CD4-positive, alpha-beta T cell treated with Interleukin-4 for 4 hours (primary cell): ENCODE measurements at regions not wholly inside any gene's neighbourhood (a gene's known extent, or its start where the extent isn't known, plus 50 kb on each side); places are given as distances from the start of the nearest gene placed in this dataset.
"Not testable (repeated sequence)": the region's sequence is repeated elsewhere in the genome, so short reads cannot be mapped to it uniquely, and the experiment has no call there.

Experiments used
- DNase-seq: peaks from one replicate; pipeline ENCODE4 v3.0.0-alpha.2; 2020

DNA sequence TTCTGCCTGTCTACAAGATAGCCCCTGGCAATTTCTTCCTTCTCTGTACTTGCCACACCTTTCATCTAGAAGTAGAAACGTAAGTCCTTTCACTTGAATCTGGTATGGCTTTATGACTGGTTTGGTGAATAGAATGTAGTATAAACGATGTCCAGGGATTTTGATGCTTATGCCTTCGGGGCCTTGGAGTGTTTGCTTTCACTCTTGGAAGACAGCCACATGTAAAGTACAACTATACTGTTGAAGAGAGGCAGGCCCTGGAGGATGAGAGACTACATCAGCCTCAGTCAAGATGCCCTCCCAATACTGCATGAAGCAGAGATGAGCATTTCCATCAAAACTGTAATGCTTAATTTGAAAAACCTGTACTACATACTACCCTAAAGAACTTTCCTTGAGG lies 553.8 kb upstream of the C9orf72 start:
- DNase-seq = no peak

DNA sequence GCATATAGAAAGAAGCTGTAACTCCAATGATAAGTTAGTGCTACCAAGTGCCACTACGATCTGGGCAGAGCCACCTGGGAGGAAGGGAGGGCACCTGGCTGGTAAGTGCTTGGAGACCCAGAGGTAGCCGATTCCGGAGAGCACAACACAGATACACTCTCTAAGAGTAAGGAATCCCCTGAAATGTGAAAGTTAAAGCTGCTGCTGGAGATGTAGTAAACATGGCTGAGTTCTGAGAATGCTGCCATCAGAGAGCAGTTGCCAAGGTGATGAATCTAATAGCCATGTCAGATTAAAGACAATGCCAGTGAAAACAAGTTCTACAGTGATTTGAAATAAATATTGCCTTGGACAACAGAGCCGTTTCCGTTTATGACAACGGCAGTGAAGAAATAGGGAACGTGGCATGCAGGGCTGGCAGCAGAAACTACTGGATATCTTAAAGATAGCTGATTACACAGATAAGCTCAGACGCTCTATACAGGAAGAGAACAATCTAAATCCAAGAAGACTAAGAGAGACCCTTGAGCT lies 561.2 kb upstream of the C9orf72 start:
- no peak for DNase-seq

DNA sequence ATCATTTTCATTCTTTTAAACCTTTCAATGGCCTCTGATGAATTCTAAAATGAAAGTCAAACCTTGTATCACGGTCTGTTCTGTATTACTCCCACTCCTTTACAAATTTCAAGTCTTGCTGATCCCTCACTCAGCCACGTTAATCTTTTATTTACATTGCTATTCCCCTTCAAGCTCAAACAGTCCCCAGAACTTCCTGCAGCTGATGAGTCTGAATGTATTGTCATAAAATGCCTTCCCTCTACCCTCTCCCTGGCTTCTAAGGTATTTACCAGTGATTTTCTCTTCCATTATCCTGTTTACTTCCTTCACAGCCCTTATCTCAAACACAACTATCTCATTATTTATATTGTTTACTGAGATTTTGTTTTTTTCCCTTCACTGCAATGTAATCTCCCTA lies 562.3 kb upstream of the C9orf72 start:
- no peak for DNase-seq

DNA sequence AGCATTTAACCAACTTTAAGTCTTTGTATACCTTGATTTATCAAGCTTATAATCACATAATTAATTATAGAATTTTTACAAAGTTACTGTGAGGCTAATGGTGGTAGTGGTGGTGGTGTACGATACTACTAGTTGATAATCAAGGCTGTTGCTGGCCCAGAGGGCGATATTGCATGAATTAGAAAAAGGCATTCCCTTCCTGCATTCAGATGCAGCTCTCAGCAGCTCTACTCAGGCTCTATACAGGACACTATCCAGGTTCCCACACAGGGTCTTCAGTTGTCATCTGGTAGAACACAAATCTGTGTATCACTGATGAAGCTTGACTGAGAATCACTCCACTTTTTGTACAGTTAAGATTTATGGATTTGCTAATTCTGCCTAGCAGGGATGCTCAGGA lies 562.8 kb upstream of the C9orf72 start:
- no peak for DNase-seq

DNA sequence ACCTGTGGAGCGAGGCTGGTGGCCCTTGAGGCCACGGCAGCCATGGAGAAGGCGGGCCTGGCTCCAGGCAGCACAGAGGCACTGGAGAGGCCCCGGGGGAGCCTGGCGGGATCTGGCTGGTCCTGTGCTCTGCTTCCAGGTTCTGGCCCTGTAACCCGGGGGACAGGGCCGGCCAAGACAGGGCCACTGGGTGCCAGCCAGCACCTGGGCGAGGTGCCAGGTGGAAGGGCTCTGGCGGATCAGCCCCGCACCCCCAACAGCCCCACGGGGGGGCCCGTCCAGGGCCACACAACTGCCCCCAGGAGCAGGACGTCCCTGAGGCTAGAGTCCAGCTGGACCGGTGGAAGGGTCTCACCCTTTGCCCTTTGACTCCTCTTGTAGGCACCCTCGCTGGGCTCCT lies 574.1 kb upstream of the C9orf72 start:
- DNase-seq = not testable (repeated sequence)

DNA sequence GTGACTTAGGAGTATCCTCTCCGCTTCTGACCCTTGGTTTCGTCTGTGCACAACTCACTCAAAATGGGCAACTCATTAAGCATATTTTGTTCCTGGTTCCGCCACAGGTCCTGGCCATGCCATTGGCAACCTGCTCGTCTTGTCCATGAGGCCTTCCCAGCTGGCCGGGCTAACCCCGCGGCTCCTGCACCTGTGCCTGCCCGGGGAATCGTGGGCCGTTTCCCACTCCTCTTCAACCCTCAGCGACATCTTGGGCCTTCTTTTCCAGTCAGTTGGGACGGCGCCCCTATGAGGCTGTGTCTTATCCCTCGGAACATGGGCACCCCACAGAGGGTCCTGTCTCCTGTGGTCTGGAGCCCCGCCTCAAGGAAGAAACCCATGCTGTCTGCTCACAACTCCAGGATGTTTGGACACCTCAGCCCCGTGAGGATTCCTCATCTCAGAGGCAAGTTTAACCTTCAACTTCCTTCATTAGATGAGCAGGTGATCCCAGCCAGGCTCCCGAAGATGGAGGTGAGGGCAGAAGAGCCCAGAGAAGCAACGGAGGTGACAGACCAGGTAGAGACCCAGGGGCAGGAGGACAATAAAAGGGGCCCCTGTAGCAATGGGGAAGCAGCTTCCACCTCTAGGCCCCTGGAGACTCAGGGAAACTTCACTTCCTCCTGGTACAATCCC lies 574.8 kb upstream of the C9orf72 start:
- DNase-seq = not testable (repeated sequence)

DNA sequence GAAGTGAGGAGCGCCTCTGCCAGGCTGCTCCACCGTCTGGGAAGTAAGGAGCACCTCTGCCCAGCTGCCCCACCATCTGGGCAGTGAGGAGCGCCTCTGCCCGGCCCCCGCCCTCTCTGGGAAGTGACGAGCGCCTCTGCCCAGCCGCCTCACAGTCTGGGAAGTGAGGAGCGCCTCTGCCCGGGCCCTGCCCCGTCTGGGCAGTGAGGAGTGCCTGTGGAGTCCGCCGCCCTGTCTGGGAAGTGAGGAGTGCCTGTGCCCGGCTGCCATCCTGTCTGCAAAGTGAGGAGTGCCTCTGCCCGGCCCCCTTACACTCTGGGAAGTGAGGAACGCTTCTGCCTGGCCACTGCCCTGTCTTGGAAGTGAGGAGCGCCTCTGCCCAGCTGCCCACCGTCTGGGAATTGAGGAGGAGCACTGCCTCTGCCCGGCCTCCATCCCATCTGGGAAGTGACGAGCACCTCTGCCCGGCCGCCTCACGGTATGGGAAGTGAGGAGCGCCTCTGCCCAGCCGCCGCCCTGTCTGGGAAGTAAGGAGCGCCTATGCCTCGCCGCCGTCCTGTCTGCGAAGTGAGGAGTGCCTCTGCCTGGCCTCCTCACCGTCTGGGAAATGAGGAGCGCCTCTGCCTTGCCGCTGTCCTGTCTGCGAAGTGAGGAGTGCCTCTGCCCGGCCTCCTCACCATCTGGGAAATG lies 576.2 kb upstream of the C9orf72 start:
- DNase-seq = not testable (repeated sequence)

DNA sequence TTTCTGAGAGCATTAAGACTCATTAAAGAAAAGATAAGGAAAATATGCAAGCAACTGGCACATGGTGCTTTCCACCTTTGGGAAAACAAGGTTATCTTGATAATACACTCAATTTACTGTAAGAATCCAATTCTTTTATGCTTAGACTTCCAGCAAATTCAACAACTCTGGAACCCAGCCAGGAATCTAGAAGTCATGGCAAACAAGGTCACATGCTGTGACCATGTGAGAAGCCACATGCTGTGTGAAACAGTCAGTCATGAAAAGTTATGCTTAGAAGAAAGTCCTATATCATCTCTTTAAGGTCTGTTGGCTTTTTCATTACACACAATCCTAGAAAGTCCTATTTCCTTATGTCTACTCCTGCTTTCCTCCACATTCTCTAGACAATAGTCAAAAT lies 581.8 kb upstream of the C9orf72 start:
- DNase-seq = no peak

DNA sequence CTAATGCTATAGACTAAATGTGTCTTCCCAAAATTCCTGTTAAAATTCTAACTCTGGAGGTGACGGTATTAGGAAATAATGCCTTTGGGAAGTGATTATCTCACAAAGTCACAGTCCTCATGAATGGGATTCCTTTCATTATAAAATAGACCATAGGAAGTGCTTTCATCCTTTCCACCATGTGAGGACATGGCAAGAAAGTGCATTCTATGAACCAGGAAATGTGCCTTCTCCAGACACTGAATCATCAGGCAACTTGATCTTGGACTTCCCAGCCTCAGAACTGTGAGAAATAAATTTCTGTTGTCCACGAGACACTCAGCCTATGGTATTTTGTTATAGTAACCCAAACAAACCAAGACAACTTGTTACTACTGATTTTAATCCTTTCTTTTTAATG lies 582.4 kb upstream of the C9orf72 start:
- DNase-seq = no peak

DNA sequence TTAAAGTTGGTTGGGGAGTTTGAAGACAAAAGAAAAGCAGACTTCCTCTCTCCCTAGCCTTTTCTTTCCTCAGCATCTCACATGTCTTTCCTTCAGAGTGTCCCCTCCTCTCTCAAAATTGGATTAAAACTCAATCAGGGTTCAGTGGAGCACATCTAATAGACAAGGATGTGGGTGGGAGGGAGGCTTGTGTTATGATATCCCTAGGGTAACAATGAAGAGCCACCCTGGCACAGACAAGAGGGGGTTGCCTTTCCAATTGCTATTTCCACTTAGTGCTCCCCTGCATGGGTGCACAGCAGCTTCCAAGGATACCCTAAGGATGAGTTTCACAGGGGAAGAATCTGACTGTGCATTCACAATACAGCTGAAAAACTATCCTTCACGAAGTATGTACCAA lies 585.2 kb upstream of the C9orf72 start:
- DNase-seq = no peak

DNA sequence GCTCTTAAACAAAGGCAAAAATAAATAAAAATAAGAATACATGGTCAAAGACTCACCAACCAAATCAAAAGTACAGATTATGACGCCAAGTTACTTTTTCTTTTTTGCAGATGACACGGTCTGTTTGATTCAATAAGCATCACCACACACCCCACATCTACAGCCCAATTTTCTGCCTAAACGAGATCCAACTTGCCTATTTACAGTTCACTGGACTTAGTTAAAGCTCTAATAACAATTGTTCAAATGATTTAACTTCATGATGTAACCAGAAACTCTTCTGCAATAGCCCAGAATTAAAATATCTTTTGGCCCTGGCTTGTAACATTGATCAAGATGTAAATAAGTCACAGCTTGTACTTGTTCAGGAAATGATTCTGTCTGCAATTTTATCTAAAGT lies 590.3 kb upstream of the C9orf72 start:
- no peak for DNase-seq

DNA sequence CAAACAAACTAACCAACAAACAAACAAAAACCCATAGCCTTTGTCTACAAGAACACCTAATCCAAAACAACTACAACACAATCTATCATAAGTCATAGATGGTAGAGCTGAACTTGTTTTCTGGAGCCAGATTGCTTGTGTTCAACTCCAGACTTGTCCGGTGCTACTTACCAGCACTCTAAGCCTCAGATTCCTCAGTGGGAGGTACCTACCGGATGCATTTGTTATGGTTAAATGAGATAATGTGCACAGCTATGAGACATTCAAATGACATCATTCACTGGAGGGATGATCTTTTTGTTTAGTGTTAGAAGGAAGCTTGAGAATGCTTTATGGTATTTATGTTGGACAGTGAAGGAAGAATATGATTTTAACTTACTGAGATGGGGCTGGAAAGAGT lies 592.9 kb upstream of the C9orf72 start:
- DNase-seq = no peak

DNA sequence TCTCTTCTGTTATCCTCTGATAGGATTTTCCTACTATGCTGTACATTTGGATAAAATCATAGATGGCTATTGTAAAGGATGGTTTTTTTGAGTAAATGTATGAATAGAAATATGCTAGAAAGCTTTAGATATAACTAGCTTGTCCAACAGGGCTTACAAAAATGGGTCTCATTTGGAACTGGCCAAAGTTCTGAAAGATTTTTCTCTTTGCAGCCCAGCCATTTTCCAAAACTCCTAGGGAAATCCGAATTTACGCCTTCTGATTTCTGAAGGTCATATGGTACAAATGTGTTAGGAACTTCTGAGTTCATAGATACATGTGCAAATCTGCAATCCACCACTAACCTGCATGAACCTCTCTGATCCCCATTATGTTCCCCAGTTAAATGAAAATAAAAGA lies 603.9 kb upstream of the C9orf72 start:
- no peak for DNase-seq

DNA sequence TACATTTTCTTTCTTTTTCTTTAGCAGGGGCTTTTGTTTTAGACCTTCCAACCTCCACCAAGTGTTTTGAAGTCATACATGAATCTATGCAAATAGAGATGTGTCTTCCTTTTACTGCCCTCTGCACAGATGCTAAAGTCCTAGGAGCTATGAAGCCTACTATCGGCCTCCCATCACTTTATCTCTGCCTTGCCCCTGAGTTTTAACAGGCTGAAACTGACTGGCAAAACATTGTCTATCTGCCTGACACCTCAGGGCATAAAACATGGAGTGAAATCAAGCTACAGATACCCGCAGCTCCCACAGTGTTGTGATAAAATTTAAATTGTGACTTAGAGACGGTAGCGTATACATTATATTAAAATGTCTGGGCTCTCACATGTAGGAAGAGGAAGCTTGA lies 604.6 kb upstream of the C9orf72 start:
- no peak for DNase-seq

DNA sequence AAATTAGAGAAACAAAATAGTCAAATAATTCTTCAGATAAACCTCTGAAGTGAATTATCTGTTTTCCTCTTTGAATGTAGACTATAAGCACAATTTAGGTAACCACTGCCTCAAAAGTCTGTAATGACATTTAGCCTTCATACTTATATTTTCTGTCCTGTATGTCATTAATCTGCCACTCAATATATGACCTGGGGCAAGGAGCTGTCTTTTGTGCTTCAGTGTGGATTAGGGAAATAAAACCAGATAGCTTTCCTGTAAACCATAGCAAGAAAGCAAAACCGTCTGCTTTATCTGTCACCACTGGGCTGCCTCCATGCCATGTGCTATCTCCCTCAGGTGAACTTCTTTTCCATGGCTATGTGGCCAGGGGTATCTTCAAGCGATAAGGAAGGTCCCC lies 606.6 kb upstream of the C9orf72 start:
- no peak for DNase-seq

DNA sequence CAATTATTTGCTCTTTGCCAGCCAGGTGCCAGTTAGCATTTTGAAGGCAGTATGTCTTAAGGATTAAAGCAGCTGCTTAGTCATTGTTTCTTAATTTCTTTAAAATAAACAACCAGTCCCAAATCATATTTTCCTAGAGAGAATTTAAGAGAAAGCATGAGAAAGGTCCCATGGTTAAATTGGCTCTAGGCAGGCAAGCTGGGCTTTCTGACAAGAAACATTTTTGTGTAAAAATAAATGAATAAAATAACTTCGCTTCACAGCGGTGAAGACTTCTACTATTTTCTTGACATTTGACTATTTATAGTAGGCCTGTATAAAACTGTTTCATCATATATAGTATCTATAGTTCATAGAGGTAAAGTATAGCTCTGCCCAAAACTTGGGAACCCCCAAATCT lies 617.7 kb upstream of the C9orf72 start:
- DNase-seq = no peak

DNA sequence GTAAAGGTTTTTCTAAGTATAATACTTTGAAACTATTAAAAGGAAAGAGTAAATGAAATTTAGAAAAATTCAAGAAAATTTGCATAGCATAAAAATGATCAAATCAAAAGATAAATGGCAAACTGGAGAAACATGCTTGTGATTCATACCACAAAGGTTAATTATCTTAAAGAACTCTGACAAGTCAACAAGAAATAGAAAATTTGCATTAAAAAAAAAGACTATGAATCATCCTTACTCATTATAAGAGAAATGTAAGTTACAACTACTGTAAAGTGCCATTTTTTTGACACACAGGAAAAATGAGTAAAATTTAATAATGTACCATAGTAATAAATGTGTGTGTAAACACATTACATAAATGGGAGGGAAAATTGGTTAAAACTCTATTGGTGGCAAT lies 624.4 kb upstream of the C9orf72 start:
- DNase-seq = no peak

DNA sequence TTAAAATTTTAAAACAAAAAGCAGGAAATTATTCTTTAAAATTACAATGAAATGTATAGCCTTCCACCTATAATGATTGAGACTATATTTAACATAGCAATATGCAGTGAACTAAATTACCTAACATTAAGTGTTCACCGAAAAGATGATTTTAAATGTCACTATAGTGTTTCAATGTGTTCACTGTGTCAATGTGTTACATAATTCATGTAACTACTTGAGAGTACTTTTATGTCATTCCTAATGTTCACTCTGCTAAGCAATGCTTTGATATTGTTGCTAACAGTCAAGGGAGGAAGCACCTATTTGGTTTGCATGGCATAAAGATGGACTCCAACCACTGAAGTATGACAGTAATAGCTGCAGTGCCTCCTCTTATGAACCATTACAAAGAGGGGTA lies 629.8 kb upstream of the C9orf72 start:
- no peak for DNase-seq

DNA sequence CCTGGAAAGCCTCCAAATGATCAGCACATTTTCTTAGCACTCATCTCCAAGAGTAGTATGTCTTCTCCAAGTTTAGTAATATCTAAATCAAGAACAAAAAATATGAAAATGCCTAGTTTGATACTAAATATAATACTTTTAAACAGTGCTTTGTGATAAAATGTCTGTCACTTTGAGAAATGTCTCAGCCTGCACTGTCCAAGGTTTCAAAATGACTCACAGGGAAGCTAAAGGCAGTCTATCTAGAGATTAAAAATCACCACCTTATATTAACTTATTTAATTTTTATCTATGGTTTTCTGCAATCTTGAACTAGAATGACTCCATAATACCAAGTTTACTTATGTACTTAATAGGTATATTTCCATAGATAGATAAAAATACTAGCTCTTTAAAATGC lies 633.0 kb upstream of the C9orf72 start:
- no peak for DNase-seq

DNA sequence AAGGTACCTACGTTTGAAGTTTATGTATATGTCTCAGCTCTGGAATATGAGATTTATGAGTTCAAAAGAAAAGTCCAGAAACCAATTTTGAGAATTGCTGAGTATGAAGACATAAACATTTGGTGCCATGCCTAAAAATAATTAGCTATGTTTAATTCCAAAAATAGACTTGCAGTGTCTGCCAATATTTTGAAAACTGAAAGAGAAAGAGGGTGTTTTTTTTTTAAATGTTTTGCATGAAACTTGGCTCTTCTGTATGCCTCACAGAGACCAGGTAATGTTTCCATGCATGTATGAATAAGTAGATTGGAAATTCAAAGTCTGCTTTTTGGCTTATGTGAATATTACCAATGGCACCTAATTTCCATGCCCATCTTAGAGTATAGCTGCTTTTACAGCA lies 634.4 kb upstream of the C9orf72 start:
- no peak for DNase-seq

DNA sequence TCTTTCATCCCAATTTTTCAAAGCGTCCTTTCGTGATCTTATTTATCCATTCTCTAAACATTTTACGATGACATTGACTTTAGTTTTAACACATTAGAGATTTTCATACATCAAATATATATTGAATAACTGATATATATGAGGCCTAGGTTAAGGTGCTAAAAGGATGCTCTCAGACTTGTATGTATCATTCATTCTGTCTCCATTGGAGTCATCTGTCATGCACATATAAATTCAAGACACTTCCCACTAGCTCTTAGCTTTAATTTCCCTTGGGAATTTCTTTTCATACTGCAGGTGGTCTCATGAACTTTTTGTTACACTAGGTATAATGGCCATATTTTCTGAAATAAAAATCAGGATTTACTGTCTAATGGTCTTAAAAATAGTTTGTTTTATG lies 635.8 kb upstream of the C9orf72 start:
- no peak for DNase-seq

DNA sequence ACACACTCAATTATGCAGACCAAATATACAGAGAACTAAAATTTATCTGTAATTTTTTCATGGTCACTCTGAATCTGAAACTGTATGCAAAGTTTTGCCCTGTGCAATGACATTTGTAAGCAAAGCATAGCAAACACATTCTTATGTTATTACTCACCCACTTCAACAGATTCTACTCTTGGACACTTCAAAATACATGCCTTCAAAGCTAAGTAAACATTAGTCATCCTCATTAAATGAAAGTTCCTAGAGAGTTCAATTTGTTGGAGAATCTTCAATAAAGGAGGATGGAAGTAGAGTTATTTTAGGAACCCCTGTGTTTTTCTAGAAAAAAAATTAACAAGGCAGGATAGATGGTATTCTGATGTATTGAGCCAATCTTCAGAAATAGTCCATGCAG lies 639.7 kb upstream of the C9orf72 start:
- no peak for DNase-seq

DNA sequence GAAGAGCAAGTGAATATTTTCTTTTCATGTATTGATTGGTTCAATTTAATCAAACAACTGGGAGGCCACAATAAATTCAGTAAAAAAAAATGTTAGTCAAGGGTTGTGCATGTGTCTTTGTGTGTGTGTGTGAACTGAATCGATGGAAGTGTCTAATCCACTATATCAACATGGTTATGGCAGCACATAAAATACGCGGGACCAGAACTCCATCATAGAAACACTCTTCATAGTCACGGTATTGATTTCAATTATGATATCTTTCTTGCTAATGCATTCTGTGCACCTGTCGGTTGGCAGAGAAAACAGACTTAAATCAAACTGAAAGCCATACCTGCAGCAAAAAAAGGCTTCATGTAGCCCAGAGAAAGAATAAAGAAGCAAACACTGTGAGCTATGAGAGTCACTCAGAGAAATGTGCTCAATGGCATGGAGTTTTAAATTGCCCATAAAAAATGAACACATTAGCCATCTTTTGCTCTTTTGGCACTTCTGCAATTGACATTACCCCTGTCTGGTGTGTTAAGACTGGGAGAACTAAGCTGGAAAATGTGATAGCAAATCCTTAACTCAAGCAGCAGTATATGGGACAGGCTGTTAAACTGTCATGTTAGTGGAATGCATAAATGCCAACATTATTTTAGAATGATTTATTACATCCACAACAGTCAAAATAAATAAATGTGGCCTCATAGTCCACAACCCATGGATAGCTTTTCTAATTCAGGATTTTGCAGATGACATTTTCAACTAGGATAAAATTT lies 642.4 kb upstream of the C9orf72 start:
- DNase-seq = no peak

DNA sequence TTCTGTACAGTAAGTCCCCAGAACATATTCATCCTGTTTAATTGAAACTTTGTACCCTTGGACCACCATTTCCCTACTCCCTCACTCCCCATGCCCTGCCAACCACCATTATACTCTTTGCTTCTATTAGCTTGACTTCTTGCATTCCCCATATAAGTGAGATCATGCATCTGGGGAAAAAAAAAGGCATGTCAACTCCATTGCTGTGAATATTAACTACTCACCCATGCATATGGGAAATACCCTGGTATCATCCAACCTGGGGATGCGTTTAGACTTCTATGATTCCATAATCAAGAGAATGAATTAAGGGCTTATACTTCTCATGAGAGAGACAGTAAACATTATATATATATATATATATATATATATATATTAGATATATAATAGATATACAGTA lies 659.4 kb upstream of the C9orf72 start:
- DNase-seq = no peak
